GM23338 (cell line): ENCODE measurements at regions not wholly inside any gene's neighbourhood (a gene's known extent, or its start where the extent isn't known, plus 50 kb on each side); places are given as distances from the start of the nearest gene placed in this dataset.

ENCODE experiments used
- CREB1 ChIP-seq: fragments of 250-450 bp; sonication (Bioruptor Pico); IDR thresholded peaks from 2 replicates; pipeline ENCODE4 v1.5.0; 2020; ENCODE audit warnings: low read depth, mild to moderate bottlenecking, moderate library complexity
- CTCF ChIP-seq, 2 experiments: fragments of 200-600 bp in 1 of 2; sonication (generic) in 1 of 2; conservative IDR thresholded peaks; 2 replicates each; pipeline versions ENCODE4 v1.5.1 to v1.6.1; 2016 to 2017; ENCODE audit warnings: antibody characterized with exemption in 2 of 2, low read depth in 2 of 2, mild to moderate bottlenecking in 2 of 2, moderate library complexity in 1 of 2
- ETS1 ChIP-seq: IDR thresholded peaks from 2 replicates; pipeline ENCODE4 v1.6.1; 2016; ENCODE audit warnings: antibody characterized with exemption
- EZH2 ChIP-seq: fragments of 200-600 bp; sonication (generic); IDR thresholded peaks from one replicate; pipeline ENCODE4 v1.8.0; 2017; ENCODE audit warnings: antibody characterized with exemption, mild to moderate bottlenecking, low read depth; ENCODE audit not compliant: unreplicated experiment
- EZH2phosphoT487 ChIP-seq: fragments of 200-600 bp; sonication (generic); IDR thresholded peaks from one replicate; pipeline ENCODE4 v1.8.1; 2018; ENCODE audit warnings: antibody characterized with exemption; ENCODE audit not compliant: unreplicated experiment
- JUNB ChIP-seq: IDR thresholded peaks from one replicate; pipeline ENCODE4 v1.6.1; 2016; ENCODE audit warnings: antibody characterized with exemption; ENCODE audit not compliant: unreplicated experiment
- POLR2AphosphoS5 ChIP-seq: IDR thresholded peaks from 2 replicates; pipeline ENCODE4 v1.6.1; 2016; ENCODE audit warnings: antibody characterized with exemption, low read depth
- REST ChIP-seq: IDR thresholded peaks from one replicate; pipeline ENCODE4 v1.6.1; 2018; ENCODE audit warnings: antibody characterized with exemption; ENCODE audit not compliant: unreplicated experiment
- STAT1 ChIP-seq: IDR thresholded peaks from one replicate; pipeline ENCODE4 v1.6.1; 2016; ENCODE audit warnings: antibody characterized with exemption; ENCODE audit not compliant: unreplicated experiment
- ZNF331 ChIP-seq: fragments of 250-450 bp; sonication (Bioruptor Pico); IDR thresholded peaks from 2 replicates; pipeline ENCODE4 v1.5.0; 2020; ENCODE audit warnings: low read depth, mild to moderate bottlenecking, moderate library complexity
- ZNF462 ChIP-seq: fragments of 250-450 bp; sonication (Bioruptor Pico); IDR thresholded peaks from 2 replicates; pipeline ENCODE4 v1.5.0; 2020; ENCODE audit warnings: mild to moderate bottlenecking, moderate library complexity

- TF ChIP-seq CTCF (conservative IDR thresholded peaks at IDR 0.05; ENCODE audit: low read depth in 2 of 2) (no peak), REST (no peak), EZH2phosphoT487 (no peak), EZH2 (no peak), ZNF462 (no peak), POLR2AphosphoS5 (no peak), CREB1 (no peak), STAT1 (no peak), ZNF331 (CRISPR knock-in tag) (no peak), JUNB (no peak), ETS1 (no peak)
Observed at GRCh38 chr6:102660303-102660702, 1266.8 kb downstream of the GRIK2 start.
